Esophagus squamous epithelium (tissue), 4 donors: ENCODE measurements at regions not wholly inside any gene's neighbourhood (a gene's known extent, or its start where the extent isn't known, plus 50 kb on each side); places are given as distances from the start of the nearest gene placed in this dataset.

Experiments used
- CTCF ChIP-seq, 6 experiments: fragments of 450-650 bp in 4 of 6; fragments of 200-600 bp in 2 of 6; sonication (generic) in 2 of 6; IDR thresholded peaks; one replicate each; pipeline ENCODE4 v1.5.1; 2016 to 2019; ENCODE audit warnings: antibody characterized with exemption in 6 of 6, mild to moderate bottlenecking in 4 of 6, moderate library complexity in 4 of 6
- POLR2A ChIP-seq, 4 donors: fragments of 450-650 bp; IDR thresholded peaks; one replicate each; pipeline ENCODE4 v1.6.1; 2017; ENCODE audit warnings: antibody characterized with exemption in 4 of 4, mild to moderate bottlenecking in 4 of 4, moderate library complexity in 3 of 4

- no peak for TF ChIP-seq CTCF (IDR thresholded peaks at IDR 0.05)
- no peak for TF ChIP-seq POLR2A (IDR thresholded peaks at IDR 0.05)
Observed at GRCh38 chr20:23192469-23192868, 106.3 kb upstream of the CD93 start.
